ENCODE measurements at regions not wholly inside any gene's neighbourhood (a gene's known extent, or its start where the extent isn't known, plus 50 kb on each side); places are given as distances from the start of the nearest gene placed in this dataset.

DNA sequence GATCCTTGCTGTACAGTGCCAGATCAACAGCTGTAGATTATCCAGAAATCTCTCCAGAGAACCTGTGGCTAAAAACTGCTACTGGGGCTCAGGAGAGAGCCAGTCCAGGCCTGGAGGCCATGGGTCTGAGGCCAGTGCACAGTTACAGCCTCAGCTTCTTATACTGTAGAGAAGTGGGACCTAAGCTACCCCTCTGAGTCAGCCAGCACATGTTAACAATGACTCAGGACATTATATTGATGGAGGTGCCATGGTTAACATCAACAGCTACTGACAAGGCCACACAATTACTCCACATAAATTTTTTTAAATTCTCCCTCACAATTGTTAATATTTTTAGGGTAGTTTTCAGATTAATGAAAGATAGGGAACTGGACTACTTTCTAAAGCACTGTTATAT is 138.5 kb downstream of the RBM26 start:
- TF ChIP-seq ZFX (IDR thresholded peaks at IDR 0.05) = no peak
- TF ChIP-seq, protein P1, sequence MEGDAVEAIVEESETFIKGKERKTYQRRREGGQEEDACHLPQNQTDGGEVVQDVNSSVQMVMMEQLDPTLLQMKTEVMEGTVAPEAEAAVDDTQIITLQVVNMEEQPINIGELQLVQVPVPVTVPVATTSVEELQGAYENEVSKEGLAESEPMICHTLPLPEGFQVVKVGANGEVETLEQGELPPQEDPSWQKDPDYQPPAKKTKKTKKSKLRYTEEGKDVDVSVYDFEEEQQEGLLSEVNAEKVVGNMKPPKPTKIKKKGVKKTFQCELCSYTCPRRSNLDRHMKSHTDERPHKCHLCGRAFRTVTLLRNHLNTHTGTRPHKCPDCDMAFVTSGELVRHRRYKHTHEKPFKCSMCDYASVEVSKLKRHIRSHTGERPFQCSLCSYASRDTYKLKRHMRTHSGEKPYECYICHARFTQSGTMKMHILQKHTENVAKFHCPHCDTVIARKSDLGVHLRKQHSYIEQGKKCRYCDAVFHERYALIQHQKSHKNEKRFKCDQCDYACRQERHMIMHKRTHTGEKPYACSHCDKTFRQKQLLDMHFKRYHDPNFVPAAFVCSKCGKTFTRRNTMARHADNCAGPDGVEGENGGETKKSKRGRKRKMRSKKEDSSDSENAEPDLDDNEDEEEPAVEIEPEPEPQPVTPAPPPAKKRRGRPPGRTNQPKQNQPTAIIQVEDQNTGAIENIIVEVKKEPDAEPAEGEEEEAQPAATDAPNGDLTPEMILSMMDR (conservative IDR thresholded peaks at IDR 0.05) = no peak
- H3K27ac ChIP-seq = no peak overlapping the region

DNA sequence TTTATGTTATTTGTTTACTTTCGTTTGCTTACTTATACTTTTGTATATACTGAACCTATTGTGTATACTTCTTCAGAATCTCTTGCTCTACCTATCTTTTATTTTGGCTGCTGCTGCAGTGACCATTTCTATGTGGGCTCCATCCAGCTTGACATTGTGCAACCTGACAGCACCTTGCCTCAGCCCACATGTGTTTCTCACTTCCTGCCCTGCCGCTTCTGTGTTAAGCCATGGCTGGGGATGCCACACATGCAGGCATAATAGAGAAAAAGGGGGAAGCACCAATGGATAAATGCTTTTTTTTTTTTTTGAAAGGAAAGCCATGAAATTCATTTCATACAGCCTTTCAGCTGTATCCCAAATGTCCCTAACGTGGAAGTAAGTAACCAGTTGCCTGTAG is 147.6 kb downstream of the RBM26 start:
- H3K27ac ChIP-seq = no peak overlapping the region
- TF ChIP-seq ZFX (IDR thresholded peaks at IDR 0.05) = no peak
- TF ChIP-seq, protein P1 (conservative IDR thresholded peaks at IDR 0.05) = no peak

DNA sequence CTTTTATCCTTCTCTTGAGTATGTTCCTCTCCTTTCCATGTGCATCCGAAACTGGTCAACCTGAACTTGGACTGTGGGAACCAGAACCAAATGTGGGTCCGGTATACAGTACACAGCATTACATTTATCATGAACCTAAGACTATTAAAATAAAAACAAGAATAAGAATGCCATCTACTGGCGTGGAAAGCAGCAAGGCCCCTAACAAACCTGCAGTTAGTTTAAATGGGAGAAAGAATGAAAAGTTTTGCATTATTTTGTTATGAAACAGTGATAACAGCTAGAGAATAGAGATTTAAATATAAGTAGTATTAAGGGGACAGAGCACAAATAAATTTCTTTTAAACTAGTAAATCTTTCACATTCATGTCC is 159.5 kb downstream of the RBM26 start:
- TF ChIP-seq, protein P1 (conservative IDR thresholded peaks at IDR 0.05) = peak; percentile 40
- no peak for TF ChIP-seq ZFX (IDR thresholded peaks at IDR 0.05)
- H3K27ac ChIP-seq = no peak overlapping the region

DNA sequence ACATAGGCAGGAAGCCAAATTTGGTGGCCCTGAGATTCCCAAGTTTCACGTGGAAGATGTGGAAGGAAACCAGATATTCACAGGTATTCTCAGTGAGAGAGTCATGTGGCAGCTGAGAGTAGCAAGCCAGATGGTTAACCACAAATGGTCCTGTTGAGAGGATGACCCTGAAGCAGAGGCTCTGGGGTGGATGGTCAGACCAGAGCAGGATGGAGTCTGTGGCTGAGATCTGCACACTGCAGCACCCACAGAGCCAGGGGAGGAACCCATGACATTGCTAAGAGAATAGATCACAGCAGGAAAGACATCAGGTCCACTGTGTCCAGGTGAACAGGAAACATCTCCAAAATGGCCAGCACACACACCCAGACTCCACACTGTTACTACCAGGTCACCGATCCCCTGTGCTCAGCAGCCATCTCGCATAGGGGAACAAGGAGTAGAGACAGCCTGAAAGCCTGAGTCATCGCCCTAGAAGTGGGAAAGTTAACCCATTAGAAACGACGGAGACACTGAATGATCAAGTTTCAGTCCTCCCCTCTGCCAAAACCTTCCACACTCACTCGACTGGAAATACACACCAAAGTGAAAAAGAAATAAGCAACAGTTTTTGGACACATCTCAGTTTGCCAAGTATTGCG is 160.0 kb downstream of the RBM26 start:
- no peak overlapping the region for H3K27ac ChIP-seq
- no peak for TF ChIP-seq ZFX (IDR thresholded peaks at IDR 0.05)
- TF ChIP-seq, protein P1 (conservative IDR thresholded peaks at IDR 0.05) = no peak

DNA sequence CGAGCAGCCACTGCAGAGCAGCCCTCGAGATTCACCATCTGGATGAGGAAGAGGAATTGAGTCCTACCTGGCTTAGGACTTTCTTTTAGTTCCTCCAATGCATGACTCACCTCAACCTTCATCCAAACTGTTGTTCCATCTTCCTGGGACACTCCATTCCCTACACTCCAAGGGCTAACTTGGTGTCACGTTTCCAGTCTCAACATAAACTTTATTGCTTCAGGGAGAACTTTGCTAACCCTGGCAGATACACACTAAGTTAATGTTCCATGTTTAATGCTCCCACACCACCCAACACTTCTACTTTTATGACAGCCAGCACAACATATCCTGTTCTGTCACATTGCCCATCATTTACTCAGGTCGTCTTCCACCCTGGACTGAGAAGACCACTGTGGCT is 164.4 kb downstream of the RBM26 start:
- no peak for TF ChIP-seq ZFX (IDR thresholded peaks at IDR 0.05)
- TF ChIP-seq, protein P1 (conservative IDR thresholded peaks at IDR 0.05) = no peak
- no peak overlapping the region for H3K27ac ChIP-seq

DNA sequence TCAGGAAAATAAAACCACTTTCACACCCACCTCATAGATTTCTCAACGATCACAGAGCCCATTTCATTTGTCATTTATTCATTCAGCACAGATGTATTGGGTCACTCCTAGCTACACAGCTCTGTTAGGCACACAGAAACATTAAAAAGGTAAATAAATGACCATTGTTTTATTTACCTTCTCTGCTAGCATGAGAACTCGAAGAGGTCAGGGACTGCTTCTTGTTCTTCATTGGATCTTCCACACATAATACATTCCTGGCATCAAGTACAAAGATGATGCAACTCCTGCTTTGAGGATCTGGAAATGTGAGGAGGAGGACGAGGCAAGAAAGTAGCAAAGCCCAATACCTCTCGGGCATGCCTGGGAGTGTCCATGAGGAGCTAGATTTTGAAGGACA is 168.1 kb downstream of the RBM26 start:
- no peak overlapping the region for H3K27ac ChIP-seq
- TF ChIP-seq ZFX (IDR thresholded peaks at IDR 0.05) = no peak
- TF ChIP-seq, protein P1 (conservative IDR thresholded peaks at IDR 0.05) = no peak

DNA sequence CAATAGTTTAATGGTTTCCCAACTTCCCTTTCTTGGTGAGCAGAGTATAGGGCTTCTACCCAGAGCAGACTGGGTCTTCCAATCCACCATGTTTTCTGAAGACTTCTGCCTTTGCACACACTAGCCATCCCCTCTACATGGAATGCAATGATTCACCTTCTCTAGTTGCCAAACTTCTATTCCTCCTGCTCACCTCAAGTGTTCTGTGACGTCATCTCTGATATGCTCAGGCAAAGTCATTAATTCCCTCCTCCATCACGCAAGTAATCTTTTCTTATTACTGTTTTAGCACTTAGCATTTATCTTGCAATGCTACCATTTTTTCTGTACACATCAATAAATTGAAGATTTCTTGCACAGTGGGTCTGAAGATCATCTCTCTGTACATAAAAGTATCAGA is 174.2 kb downstream of the RBM26 start:
- TF ChIP-seq, protein P1 (conservative IDR thresholded peaks at IDR 0.05) = no peak
- H3K27ac ChIP-seq = no peak overlapping the region
